Central memory CD4-positive, alpha-beta T cell (primary cell): ENCODE measurements at regions not wholly inside any gene's neighbourhood (a gene's known extent, or its start where the extent isn't known, plus 50 kb on each side); places are given as distances from the start of the nearest gene placed in this dataset.
"Not testable (repeated sequence)": the region's sequence is repeated elsewhere in the genome, so short reads cannot be mapped to it uniquely, and the experiment has no call there.

Experiments
- DNase-seq: peaks from one replicate; pipeline ENCODE4 v3.0.0; 2022

- no peak for DNase-seq
These were observed 80.0 kb downstream of the METRNL start for GRCh38 chr17:83159204-83160049.

- no peak for DNase-seq
These were observed 81.3 kb downstream of the METRNL start for GRCh38 chr17:83160443-83161297.

DNA sequence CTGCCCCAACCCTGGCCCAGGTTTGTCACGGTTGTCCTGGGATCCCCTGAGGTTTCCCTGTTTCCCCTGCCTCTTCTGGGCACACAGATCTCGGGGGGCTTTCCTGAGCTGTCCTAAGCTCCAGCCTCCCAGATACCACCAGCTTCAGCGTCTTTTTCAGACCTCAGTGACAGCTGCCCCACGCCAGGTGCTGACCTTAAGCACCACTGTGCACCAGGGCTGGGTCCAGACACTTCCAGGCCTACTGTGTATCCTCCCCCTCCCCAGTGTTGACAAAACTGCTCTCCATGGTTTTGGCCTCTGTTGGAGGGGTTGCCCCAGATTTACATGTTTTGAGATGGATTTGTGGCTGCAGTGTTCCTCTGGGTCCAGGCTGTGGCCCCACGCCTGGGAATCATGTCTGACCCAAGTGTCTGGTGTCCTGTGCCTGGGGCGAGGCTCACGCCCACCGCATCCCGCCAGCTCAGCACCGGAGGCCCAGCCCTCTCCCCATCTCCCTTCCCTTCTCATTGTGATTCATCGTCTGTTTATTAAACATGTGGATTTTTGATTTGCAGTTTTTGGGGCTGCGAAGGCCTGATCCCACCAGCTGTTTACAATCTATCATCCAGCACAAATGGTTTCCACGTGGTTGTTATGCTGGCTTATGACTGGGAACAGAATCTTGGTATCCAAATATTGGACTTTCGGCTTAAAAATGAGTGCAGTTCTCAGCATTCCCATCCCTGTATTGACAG lies 82.1 kb downstream of the METRNL start:
- no peak for DNase-seq

GRCh38 chr17:83162035-83162745 lies 82.8 kb downstream of the METRNL start:
- no peak for DNase-seq

DNA sequence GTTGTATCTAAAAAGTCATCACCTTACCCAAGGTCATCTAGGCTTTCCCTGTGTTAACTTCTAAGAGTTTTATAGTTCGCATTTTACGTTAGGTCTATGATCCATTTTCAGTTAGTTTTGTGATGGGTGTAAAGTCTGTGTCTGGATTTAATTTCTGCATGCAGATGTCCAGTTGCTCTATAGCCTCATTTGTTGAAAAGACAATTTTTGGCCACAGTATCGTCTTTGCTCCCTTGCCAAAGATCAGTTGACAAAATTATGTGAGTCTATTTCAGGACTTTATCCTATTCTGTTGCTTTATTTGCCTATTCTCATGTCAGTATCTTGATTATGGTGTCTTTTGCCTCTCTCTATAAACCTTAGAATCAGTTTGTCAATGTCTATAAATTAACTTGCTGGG lies 85.1 kb downstream of the METRNL start:
- DNase-seq: no peak

DNA sequence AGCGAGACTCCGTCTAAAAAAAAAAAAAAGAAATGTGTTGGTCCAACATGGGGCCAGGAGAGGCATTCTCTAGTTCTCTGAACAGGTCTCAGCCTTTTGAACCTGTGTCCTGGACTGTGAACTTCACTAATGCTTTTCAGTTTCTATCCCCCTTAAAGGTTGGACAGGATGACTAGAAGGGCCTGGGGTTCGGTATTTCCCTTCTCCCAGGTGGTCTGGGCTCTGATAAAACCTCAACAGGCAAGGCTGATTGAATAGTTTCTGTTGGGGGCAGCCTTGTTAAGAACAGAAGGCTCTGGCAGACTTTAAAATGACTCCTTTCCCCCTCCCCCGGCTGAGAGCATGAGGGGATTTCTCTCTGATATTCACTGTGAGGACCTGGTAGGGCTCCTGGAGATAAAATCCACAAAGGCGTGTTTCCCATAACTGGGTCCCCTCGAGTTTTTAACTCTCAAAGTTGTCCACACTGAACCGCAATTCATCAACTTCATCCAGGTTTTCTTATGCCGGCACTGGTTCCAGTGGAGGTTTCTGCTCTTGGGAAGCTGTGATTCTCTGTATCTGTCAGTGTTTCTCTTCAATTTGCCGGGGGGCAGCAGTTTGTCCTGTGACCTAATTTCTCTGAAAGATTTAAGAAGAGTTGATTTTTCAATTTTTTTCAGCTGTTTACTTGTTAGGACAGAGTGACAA lies 91.3 kb downstream of the METRNL start:
- no peak for DNase-seq

GRCh38 chr17:83171661-83172060 lies 92.3 kb downstream of the METRNL start:
- no peak for DNase-seq

DNA sequence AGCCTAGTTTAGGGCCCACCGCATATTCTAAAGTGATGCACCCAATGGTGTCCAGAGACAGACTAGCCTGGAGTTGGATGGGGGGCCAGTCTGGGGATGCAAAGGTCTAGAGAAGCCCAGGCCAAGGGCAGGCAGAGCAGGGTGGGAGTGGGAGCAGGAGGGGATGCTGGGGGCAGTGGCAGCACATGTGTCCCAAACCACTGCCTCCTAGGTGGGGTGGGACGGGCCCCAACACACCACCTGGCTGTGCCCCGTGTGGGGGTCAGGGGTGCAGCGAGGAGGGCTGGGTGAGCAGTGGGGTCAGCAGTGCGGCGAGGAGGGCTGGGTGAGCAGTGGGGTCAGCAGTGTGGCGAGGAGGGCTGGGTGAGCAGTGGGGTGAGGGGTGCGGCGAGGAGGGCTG lies 92.7 kb downstream of the METRNL start:
- not testable (repeated sequence) for DNase-seq

DNA sequence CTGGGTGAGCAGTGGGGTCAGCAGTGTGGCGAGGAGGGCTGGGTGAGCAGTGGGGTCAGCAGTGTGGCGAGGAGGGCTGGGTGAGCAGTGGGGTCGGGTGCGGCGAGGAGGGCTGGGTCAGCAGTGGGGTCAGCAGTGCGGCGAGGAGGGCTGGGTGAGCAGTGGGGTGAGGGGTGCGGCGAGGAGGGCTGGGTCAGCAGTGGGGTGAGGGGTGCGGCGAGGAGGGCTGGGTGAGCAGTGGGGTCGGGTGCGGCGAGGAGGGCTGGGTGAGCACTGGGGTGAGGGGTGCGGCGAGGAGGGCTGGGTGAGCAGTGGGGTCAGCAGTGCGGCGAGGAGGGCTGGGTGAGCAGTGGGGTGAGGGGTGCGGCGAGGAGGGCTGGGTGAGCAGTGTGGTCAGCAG lies 93.2 kb downstream of the METRNL start:
- not testable (repeated sequence) for DNase-seq

- not testable (repeated sequence) for DNase-seq
These were observed 93.9 kb downstream of the METRNL start for GRCh38 chr17:83173180-83173913.

GRCh38 chr17:83173914-83174361 lies 94.5 kb downstream of the METRNL start:
- no peak for DNase-seq

DNA sequence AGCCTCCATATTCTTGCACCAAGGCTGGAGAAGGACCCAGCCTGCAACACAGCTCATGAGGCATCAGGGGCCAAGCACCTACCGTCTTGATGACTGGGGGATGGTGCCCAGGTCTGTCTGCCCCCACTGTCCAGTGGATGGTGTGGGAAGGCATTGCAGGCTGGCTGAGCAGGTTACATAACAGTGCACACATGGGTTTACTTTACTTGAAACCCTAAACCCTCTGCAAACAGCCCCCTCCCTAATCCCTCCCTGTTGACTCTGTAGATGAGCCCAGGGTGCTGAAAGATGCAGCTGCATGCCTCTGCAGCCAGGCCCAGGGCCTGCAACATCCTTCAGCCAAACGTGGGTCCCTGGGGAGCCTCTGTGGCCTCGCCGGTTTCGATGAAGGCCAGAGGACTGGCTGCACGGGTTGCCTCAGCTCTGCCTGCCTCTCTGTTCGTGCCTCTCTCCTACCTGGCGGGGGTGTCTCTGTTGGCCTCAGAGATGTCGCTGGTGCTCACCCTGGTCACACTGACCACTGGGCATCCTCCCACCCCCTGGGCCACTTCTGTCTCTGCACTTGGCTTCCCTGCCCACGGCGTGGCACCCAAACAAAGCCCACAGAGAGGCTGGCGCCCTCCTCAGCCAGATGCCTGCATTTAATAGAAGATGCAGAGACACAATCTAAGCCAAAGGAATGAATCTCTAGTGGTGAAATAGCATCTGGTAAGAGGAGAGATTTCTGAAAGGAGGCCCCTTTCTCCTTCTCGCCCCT lies 95.1 kb downstream of the METRNL start:
- DNase-seq: no peak

DNA sequence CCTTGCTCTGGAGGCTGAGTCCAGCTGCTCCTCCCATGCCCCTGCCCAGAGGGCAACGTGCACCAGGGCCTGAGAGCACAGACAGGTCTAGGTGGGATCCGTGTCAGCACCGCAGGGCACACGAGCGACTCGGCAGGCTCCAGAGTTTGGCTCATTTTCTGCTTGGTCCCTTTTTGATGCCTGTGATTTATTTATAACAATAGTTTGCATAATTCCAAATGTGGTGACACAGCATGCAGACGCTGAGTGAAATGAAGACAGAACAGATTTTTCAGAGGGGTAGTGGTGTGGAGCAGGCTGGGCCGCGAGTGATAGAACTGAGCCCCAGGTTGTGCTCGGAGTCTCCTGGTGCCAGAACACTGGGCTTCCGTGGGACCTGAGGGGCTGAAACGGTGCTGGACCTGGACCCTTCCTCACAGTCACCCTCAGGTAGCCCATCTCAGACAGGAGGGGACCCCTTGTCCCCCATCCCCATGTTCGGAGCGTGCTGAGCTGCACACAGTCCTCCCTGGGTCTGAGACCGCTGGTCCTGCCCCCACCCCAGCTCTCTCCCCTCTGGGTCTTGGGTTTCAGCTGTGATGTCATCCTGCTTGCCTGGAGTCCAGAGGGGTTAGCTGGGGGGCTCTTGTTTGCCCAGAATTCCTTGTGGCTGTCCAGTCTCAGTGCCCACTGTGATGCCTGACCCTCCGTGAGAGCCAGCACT lies 95.9 kb downstream of the METRNL start:
- no peak for DNase-seq

GRCh38 chr17:83175822-83176622 lies 96.6 kb downstream of the METRNL start:
- no peak for DNase-seq

DNA sequence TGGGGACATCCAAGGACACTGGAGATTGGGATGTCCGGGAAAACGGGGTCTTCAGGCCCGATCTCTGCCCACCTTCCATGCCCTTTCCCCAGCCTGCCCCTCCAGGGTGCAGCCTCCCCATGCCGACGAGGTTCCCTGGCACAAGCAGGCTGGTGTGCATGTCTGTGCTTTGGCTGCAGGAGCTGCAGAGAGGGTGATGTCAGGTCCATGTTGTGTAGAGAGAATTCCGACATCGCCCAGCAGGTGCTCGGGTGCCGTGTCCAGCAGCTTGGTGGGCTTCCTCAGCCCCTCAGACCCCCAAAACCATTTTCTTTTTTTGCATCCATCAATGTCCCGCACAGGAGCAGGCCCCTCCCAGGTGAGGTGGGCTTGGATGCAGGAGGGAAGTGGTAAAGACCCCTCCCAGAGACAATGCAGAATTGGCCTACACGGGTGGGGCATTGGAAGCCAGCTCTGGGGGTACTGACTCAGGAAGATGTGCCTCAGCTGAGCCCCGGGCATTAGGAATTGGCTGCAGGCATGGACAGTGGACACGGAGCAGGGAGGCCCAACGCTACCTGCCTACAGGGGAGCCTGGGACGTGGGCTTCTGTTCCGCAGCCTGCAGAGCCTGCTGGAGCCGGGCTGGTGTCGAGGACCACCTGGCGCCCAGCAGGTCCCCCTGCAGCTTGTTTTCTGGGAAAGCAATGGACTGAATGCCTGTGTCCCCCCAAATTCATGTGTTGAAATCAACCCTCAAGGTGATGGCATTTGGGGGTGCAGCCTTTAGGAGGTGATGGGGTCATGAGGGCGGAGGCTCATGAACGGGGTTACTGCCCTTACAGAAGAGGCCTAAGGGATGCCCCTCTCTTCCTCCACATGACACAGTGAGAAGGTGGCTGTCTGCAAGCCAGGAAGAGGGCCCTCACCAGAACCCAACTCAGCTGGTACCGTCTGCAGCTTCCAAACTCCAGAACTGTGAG lies 97.5 kb downstream of the METRNL start:
- no peak for DNase-seq

DNA sequence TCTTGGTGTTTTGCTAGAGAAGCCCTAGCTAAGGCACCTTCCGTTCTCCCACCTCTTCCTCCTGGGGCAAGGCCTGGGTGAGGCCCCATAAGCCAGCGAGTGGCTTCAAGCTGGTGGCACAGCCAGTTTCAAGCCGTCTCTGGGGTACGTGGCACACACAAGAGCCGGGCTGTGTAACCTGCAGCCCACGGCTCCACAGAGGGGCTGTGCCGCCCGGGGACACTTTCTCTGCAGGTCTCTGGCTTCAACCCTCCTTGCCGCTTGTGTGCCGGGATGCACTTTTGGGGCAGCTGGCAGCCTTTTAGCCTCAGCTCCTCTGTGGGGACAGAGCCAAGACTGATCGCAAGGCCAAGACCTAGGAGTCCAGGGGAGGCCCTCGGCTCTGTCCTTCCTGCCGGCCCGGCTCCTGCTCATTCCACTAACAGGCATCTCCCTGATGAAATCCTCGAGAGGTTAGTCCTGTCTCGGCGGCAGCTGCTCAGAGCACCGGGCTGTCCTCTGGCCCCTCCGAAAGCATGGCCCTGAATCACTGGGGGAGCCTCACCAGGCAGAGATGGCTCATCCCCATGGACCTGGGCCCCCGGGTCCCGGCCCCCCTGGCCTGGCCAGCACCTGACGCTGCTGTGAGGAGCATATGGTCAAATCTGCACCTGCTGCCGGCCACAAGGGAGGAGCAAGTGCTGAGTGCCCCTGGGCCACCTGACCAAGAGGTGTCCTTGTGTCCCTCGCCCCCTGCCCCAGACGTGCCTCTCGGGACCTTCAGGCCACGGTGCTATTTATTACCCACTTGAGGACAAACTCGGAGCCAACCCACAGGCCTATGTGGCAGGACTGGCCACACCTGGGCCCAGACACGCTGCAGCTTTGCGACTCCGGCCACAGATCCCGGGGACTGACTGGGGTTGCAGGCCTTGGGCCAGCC lies 98.5 kb downstream of the METRNL start:
- no peak for DNase-seq
